HUES48 (cell line): ENCODE measurements at regions not wholly inside any gene's neighbourhood (a gene's known extent, or its start where the extent isn't known, plus 50 kb on each side); places are given as distances from the start of the nearest gene placed in this dataset.

Experiments
- H3K27ac ChIP-seq: one replicate; pipeline ENCODE4 v1.7.0; 2013; ENCODE audit warnings: low read depth, low read length, inconsistent platforms
- H3K27me3 ChIP-seq: 2 replicates; pipeline ENCODE4 v1.6.1; 2013; ENCODE audit warnings: mild to moderate bottlenecking, low read length; ENCODE audit not compliant: control insufficient read depth, insufficient read depth
- H3K36me3 ChIP-seq: 2 replicates; pipeline ENCODE4 v1.6.1; 2013; ENCODE audit warnings: low read length; ENCODE audit not compliant: control insufficient read depth, insufficient read depth
- H3K4me1 ChIP-seq: 2 replicates; pipeline ENCODE4 v1.6.1; 2013; ENCODE audit warnings: mild to moderate bottlenecking, low read length; ENCODE audit not compliant: control insufficient read depth, insufficient read depth
- H3K4me3 ChIP-seq: 2 replicates; pipeline ENCODE4 v1.5.1; 2013; ENCODE audit warnings: mild to moderate bottlenecking, low read depth, low read length
- H3K9ac ChIP-seq: 2 replicates; pipeline ENCODE4 v1.6.1; 2013; ENCODE audit warnings: mild to moderate bottlenecking, low read depth, low read length, moderate library complexity
- H3K9me3 ChIP-seq: 2 replicates; pipeline ENCODE4 v1.6.1; 2013; ENCODE audit warnings: low read length; ENCODE audit not compliant: control insufficient read depth, insufficient read depth

GRCh38 chr20:60126975-60127374, 168.8 kb downstream of the CDH26 start:
- H3K9me3 ChIP-seq, result no peaks in the 10 kb centered on the region
- no peaks in the 10 kb centered on the region for H3K27me3 ChIP-seq

DNA sequence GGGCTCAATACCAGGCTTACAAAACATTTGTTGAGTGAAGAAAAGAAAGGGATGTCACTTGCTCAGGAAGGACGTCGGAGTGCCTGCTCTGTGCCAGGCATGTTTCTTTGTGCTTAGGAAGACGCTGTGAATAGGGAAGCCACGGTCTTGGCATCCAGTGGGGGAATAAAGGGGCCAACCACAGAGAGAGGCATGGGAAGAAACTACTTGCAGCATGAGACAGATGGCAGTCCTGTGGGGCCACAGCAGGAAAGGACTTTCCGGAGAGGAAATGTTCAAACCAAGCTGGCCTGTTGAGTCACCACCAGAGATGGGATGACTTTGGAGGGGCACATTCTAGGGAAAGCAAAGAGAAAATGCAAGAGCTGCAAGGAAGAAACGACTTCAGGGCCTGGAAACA, 173.2 kb downstream of the CDH26 start:
- H3K4me3 ChIP-seq, result no peak overlapping the region
- no peak overlapping the region for H3K9ac ChIP-seq
- H3K4me1 ChIP-seq, result no peaks in the 10 kb centered on the region
- H3K36me3 ChIP-seq, result no peaks in the 10 kb centered on the region
- H3K27me3 ChIP-seq, result no peaks in the 10 kb centered on the region; the same call in 1 of the 2 replicates
- H3K9me3 ChIP-seq, result no peaks in the 10 kb centered on the region
- H3K27ac ChIP-seq, result no peak overlapping the region

More at GRCh38 chr20:60126975-60127374, 168.8 kb downstream of the CDH26 start:
- Histone ChIP-seq H3K4me1 (no peaks in the 10 kb centered on the region), H3K36me3 (no peaks in the 10 kb centered on the region), H3K27ac (no peak overlapping the region), H3K9ac (no peak overlapping the region), H3K4me3 (no peak overlapping the region)

GRCh38 chr20:60132162-60132826, 174.1 kb downstream of the CDH26 start:
- H3K27me3 ChIP-seq, result no peaks in the 10 kb centered on the region; the same call in 1 of the 2 replicates
- H3K36me3 ChIP-seq, result no peaks in the 10 kb centered on the region
- H3K4me3 ChIP-seq, result no peak overlapping the region
- H3K27ac ChIP-seq, result no peak overlapping the region
- H3K9me3 ChIP-seq, result no peaks in the 10 kb centered on the region
- no peaks in the 10 kb centered on the region for H3K4me1 ChIP-seq
- H3K9ac ChIP-seq, result no peak overlapping the region

DNA sequence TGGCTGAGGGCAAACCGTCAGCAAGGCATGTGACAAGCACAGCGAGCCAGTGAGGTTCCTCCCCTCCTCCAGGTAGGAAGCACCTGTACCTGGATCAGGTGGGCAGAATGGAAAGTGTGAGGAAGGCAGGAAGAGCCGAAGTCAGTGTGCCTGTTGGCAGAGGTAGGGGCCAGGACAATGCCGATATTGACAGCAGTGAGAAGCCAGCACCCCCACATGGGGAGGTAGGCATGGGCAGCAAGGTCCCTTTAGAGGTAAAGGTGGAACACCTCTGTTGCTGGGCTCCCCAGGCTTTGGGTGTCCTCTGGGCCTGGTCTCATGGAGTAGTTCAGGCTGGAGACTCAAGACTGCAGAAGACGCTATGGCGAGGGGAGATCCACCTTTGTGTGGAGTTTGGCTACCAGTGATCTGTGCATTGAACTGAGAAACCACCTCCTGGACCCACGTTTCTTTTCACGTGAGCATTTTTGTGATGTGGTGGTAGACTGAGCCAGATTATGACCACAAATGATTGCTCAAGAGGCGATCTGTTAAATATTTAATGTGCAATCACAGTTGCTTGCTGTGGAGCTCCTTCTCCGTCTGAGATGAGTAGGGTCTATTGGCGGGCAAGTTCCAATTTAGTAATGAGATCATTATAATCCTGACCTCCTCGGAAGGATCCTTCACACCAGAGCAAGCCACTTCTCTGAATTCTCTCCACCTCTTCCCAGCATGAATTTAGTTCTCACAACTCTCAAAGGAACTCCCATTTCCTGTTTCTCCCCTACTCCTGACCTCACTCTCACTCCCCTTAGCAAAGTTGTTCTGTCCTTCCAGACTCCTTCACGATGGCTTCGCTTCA, 174.8 kb downstream of the CDH26 start:
- Histone ChIP-seq H3K27me3 (no peaks in the 10 kb centered on the region; the same call in 1 of the 2 replicates), H3K4me1 (no peaks in the 10 kb centered on the region), H3K9ac (no peak overlapping the region), H3K27ac (no peak overlapping the region), H3K4me3 (no peak overlapping the region), H3K9me3 (no peaks in the 10 kb centered on the region), H3K36me3 (no peaks in the 10 kb centered on the region)

GRCh38 chr20:60135276-60135675, 177.1 kb downstream of the CDH26 start:
- no peaks in the 10 kb centered on the region; the same call in 1 of the 2 replicates for H3K27me3 ChIP-seq
- H3K4me3 ChIP-seq, result no peak overlapping the region
- no peak overlapping the region for H3K27ac ChIP-seq
- H3K4me1 ChIP-seq, result no peaks in the 10 kb centered on the region
- no peaks in the 10 kb centered on the region for H3K36me3 ChIP-seq
- no peaks in the 10 kb centered on the region for H3K9me3 ChIP-seq
- H3K9ac ChIP-seq, result no peak overlapping the region

DNA sequence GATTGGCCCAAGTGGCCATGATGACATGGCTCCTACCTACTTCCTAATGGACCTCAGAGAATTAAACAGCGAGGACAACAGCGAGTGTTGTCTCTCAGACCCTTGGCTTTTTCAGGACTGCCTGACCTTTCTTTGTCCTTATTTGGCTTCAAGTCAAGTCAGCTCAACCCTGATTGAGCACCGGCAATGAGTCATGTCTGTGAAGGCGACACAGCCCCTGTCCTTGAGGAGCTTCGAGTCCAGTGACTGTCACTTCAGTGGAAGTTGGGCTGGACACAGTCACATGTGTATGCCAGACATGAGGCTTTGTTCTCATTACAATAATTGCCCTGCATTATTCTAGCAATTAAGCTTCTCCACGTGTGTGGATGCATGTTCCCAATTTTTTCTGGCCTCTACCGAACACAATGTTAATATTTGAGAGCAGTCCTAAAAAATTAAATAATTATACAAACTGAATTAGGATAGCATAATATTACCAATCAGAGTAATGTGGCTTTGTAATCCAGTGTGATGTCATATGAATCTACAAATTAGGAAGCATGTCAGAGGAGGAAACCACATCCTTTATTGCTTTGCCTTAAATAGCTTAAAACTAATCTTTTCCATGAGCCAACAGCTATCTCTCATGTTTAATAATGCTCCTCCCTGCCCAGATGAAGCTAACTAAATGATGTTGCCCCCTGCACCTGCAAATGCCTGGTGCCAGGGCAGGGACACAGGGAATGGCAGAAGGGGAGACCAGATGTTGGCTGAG, 178.6 kb downstream of the CDH26 start:
- no peak overlapping the region for H3K4me3 ChIP-seq
- no peaks in the 10 kb centered on the region; the same call in 1 of the 2 replicates for H3K27me3 ChIP-seq
- H3K4me1 ChIP-seq, result no peaks in the 10 kb centered on the region
- no peak overlapping the region for H3K9ac ChIP-seq
- no peaks in the 10 kb centered on the region for H3K36me3 ChIP-seq
- H3K9me3 ChIP-seq, result no peaks in the 10 kb centered on the region
- no peak overlapping the region for H3K27ac ChIP-seq

- H3K4me3 ChIP-seq, result no peak overlapping the region
- H3K27me3 ChIP-seq, result no peaks in the 10 kb centered on the region
- no peak overlapping the region for H3K27ac ChIP-seq
- H3K9me3 ChIP-seq, result no peaks in the 10 kb centered on the region
- H3K4me1 ChIP-seq, result no peaks in the 10 kb centered on the region
- no peaks in the 10 kb centered on the region for H3K36me3 ChIP-seq
- H3K9ac ChIP-seq, result no peak overlapping the region
Observed at GRCh38 chr20:60137657-60138245, 179.5 kb downstream of the CDH26 start.

- no peak overlapping the region for H3K27ac ChIP-seq
- H3K36me3 ChIP-seq, result no peaks in the 10 kb centered on the region
- no peak overlapping the region for H3K9ac ChIP-seq
- no peaks in the 10 kb centered on the region for H3K4me1 ChIP-seq
- H3K4me3 ChIP-seq, result no peak overlapping the region
- H3K9me3 ChIP-seq, result no peaks in the 10 kb centered on the region
- no peaks in the 10 kb centered on the region for H3K27me3 ChIP-seq
Observed at GRCh38 chr20:60138256-60139220, 180.3 kb downstream of the CDH26 start.

- Histone ChIP-seq H3K27ac (no peak overlapping the region), H3K36me3 (no peaks in the 10 kb centered on the region), H3K4me3 (no peak overlapping the region), H3K27me3 (no peaks in the 10 kb centered on the region), H3K9ac (no peak overlapping the region), H3K4me1 (no peaks in the 10 kb centered on the region), H3K9me3 (no peaks in the 10 kb centered on the region)
Observed at GRCh38 chr20:60139663-60140446, 181.6 kb downstream of the CDH26 start.
